GM18907 (cell line): ENCODE measurements at regions not wholly inside any gene's neighbourhood (a gene's known extent, or its start where the extent isn't known, plus 50 kb on each side); places are given as distances from the start of the nearest gene placed in this dataset.

Source experiments
- ATAC-seq: cut with Tn5 transposase; IDR thresholded peaks from one replicate; pipeline ENCODE4 v1.9.1; 2021; ENCODE audit warnings: mild to moderate bottlenecking, moderate library complexity; ENCODE audit not compliant: unreplicated experiment

- no peak for ATAC-seq
These were observed 170.2 kb downstream of the THBS2 start for GRCh38 chr6:169083508-169083874.

- ATAC-seq: no peak
These were observed 170.7 kb downstream of the THBS2 start for GRCh38 chr6:169082817-169083507.

- no peak for ATAC-seq
These were observed 171.6 kb downstream of the THBS2 start for GRCh38 chr6:169082093-169082492.

- no peak for ATAC-seq
These were observed 172.4 kb downstream of the THBS2 start for GRCh38 chr6:169081248-169081647.

GRCh38 chr6:169079650-169080049 is 174.0 kb downstream of the THBS2 start:
- ATAC-seq: no peak

GRCh38 chr6:169078399-169079145 is 175.1 kb downstream of the THBS2 start:
- no peak for ATAC-seq

GRCh38 chr6:169075915-169076654 is 177.6 kb downstream of the THBS2 start:
- ATAC-seq: no peak

- ATAC-seq: no peak
These were observed 178.3 kb downstream of the THBS2 start for GRCh38 chr6:169075211-169075914.

GRCh38 chr6:169074526-169074925 is 179.1 kb downstream of the THBS2 start:
- ATAC-seq: no peak

GRCh38 chr6:169073311-169073710 is 180.3 kb downstream of the THBS2 start:
- no peak for ATAC-seq

- no peak for ATAC-seq
These were observed 181.3 kb downstream of the THBS2 start for GRCh38 chr6:169072127-169073042.

- no peak for ATAC-seq
These were observed 182.3 kb downstream of the THBS2 start for GRCh38 chr6:169071394-169071793.

- ATAC-seq: no peak
These were observed 183.0 kb downstream of the THBS2 start for GRCh38 chr6:169070506-169071176.

- ATAC-seq: no peak
These were observed 184.3 kb downstream of the THBS2 start for GRCh38 chr6:169069356-169069755.

GRCh38 chr6:169064194-169064593 is 189.5 kb downstream of the THBS2 start:
- ATAC-seq: no peak

GRCh38 chr6:169062272-169062671 is 191.4 kb downstream of the THBS2 start:
- no peak for ATAC-seq

- no peak for ATAC-seq
These were observed 195.0 kb downstream of the THBS2 start for GRCh38 chr6:169058634-169059033.

- ATAC-seq: no peak
These were observed 201.2 kb downstream of the THBS2 start for GRCh38 chr6:169052462-169052861.

GRCh38 chr6:169051371-169051770 is 202.3 kb downstream of the THBS2 start:
- ATAC-seq: no peak

- ATAC-seq: no peak
These were observed 204.8 kb downstream of the THBS2 start for GRCh38 chr6:169048865-169049205.
